BJ (cell line): ENCODE measurements at regions not wholly inside any gene's neighbourhood (a gene's known extent, or its start where the extent isn't known, plus 50 kb on each side); places are given as distances from the start of the nearest gene placed in this dataset.
"Not testable (repeated sequence)": the region's sequence is repeated elsewhere in the genome, so short reads cannot be mapped to it uniquely, and the experiment has no call there.

Source experiments
- CTCF ChIA-PET: fragments of 350-600 bp; formaldehyde crosslinking; extraction: SDS; loops from one replicate; lab custom pipeline; 2021; ENCODE audit warnings: antibody characterized with exemption, inconsistent platforms; lab: Yijun Ruan, JAX
- POLR2A ChIA-PET: fragments of 300-600 bp; sonication (Branson Sonifier 250); formaldehyde crosslinking; extraction: SDS; loops from one replicate; lab custom pipeline; 2021; ENCODE audit warnings: antibody characterized with exemption; lab: Charles Lee
- DNase-seq: peaks from one replicate; pipeline ENCODE4 v3.0.0-alpha.2; 2011; ENCODE audit warnings: low read depth
- H3K27me3 ChIP-seq: 2 replicates; pipeline ENCODE4 v1.6.0; 2011; ENCODE audit warnings: low read length; ENCODE audit not compliant: control insufficient read depth, insufficient read depth
- H3K36me3 ChIP-seq: 2 replicates; pipeline ENCODE4 v1.5.1; 2011; ENCODE audit warnings: low read length; ENCODE audit not compliant: control insufficient read depth, insufficient read depth
- H3K4me3 ChIP-seq: 2 replicates; pipeline ENCODE4 v1.5.1; 2011; ENCODE audit warnings: low read depth, mild to moderate bottlenecking, control low read depth, low read length
- CTCF ChIP-seq: IDR thresholded peaks from 2 replicates; pipeline ENCODE4 v1.5.1; 2011; ENCODE audit warnings: low read depth, mild to moderate bottlenecking, control low read depth, inconsistent platforms, low read length, moderate library complexity; ENCODE audit not compliant: insufficient read depth

GRCh38 chr4:79247695-79248394 is 78.0 kb downstream of the NAA11 start:
- H3K36me3 ChIP-seq = no peaks in the 10 kb centered on the region
- H3K27me3 ChIP-seq = no peaks in the 10 kb centered on the region
- no peak for DNase-seq
- CTCF ChIA-PET = interaction anchor here (0.6 to 1.0 kb wide), 2 partner anchors 11 to 1281 kb away, joined by 3 to 4 read pairs; no protein-coding TSS in a partner anchor
- TF ChIP-seq CTCF = no peak
- POLR2A ChIA-PET = no interaction called here
- H3K4me3 ChIP-seq = no peak overlapping the region

- CTCF ChIA-PET, DNase-seq, H3K36me3 ChIP-seq, POLR2A ChIA-PET, H3K27me3 ChIP-seq, H3K4me3 ChIP-seq: not testable (repeated sequence)
Observed at GRCh38 chr4:79245200-79245940, 80.5 kb downstream of the NAA11 start.

GRCh38 chr4:79241846-79242245 is 84.0 kb downstream of the NAA11 start:
- TF ChIP-seq CTCF = no peak
- POLR2A ChIA-PET = no interaction called here
- no peak for DNase-seq

GRCh38 chr4:79237851-79238250 is 88.0 kb downstream of the NAA11 start:
- H3K4me3 ChIP-seq = no peak overlapping the region
- CTCF ChIA-PET = interaction anchor here (0.7 kb wide), 1 partner anchor 1060 kb away, joined by 4 read pairs; no protein-coding TSS in a partner anchor
- no peak for TF ChIP-seq CTCF
- H3K27me3 ChIP-seq = no peaks in the 10 kb centered on the region
- H3K36me3 ChIP-seq = no peaks in the 10 kb centered on the region
- POLR2A ChIA-PET = no interaction called here
- DNase-seq = no peak

More at GRCh38 chr4:79241846-79242245, 84.0 kb downstream of the NAA11 start:
- no peaks in the 10 kb centered on the region for H3K36me3 ChIP-seq
- CTCF ChIA-PET = no interaction called here
- no peak overlapping the region for H3K4me3 ChIP-seq
- no peaks in the 10 kb centered on the region for H3K27me3 ChIP-seq

GRCh38 chr4:79236785-79237184 is 89.1 kb downstream of the NAA11 start:
- CTCF ChIA-PET = interaction anchor here (1.2 kb wide), 1 partner anchor 10 kb away, joined by 4 read pairs; no protein-coding TSS in a partner anchor
- Histone ChIP-seq H3K4me3 (no peak overlapping the region), H3K36me3 (no peaks in the 10 kb centered on the region), H3K27me3 (no peaks in the 10 kb centered on the region)
- POLR2A ChIA-PET = no interaction called here
- TF ChIP-seq CTCF = no peak
- DNase-seq = no peak
